HG02884 (cell line): ENCODE measurements at regions not wholly inside any gene's neighbourhood (a gene's known extent, or its start where the extent isn't known, plus 50 kb on each side); places are given as distances from the start of the nearest gene placed in this dataset.

ENCODE experiments used
- ATAC-seq: cut with Tn5 transposase; IDR thresholded peaks from one replicate; pipeline ENCODE4 v1.9.1; 2021; ENCODE audit warnings: mild to moderate bottlenecking, moderate library complexity; ENCODE audit not compliant: unreplicated experiment

DNA sequence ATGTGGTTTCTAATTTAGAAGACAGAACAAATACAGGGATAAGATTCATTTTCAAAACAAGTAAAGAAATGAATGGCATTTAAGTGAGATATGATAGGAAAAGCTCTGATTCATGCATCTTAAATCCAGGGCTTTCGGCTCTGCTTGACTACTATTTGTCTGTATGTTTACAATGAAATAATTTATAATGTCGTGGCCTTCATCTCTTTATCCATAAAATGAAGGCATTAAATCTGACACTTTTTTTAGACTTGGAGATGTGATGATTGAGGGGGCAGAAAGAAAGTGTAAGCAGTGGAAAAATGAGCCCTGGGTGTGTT is 115.7 kb upstream of the KIT start:
- ATAC-seq, result no peak

DNA sequence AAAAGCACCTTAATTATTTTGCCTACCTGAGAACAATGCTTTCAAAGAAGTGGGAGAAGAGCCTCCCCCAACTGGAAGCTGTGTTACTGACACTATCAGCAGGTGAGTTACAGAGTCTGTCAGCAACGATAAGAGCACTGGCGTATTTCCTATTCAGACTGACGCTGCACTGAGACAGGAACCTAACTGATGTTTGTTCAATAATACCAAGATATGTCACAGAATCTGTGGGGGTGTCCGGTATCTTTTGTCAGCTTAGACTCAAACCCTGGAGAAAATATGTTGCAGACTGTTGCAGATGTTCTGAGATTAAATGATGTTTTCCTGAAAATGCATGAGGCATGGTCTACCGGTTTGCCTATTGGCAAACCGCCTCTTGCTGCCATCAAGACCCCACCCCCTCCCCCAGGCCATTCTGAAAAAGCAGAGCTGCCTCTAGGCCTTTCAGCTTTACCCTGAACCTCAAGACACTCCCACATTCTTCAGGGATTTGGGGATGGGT is 115.2 kb upstream of the KIT start:
- no peak for ATAC-seq

DNA sequence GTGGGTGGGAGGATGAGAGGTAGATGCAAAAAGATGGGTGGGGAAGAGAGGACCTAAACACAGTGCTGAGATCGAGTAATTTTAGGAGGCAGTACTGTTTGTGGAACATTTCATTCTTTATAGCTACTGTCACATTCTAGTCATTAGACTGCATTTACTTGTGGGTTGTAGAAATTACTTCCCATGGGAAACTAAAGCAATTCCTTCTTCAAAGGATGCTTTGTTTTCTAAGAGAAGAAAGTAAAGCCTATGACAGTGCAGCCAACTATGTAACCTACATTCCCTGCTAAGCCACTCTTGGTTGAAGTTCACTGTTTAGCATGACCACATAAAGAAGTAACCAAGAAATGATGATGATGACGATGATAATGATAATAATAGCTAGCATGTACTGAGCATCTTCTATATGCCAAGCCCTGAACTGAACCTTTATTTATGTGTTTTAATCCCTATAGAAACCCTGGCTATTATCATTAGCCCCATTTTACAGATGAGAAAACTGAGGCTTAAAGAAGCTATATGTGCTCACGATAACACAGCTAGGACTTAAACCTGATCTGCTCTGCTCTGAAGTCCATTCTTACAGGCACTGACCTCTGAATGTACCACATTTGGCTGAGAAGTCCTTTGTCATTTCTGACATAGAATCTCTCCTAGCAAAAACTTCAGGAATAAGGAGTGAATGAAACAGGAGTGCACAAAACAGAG is 114.5 kb upstream of the KIT start:
- no peak for ATAC-seq

DNA sequence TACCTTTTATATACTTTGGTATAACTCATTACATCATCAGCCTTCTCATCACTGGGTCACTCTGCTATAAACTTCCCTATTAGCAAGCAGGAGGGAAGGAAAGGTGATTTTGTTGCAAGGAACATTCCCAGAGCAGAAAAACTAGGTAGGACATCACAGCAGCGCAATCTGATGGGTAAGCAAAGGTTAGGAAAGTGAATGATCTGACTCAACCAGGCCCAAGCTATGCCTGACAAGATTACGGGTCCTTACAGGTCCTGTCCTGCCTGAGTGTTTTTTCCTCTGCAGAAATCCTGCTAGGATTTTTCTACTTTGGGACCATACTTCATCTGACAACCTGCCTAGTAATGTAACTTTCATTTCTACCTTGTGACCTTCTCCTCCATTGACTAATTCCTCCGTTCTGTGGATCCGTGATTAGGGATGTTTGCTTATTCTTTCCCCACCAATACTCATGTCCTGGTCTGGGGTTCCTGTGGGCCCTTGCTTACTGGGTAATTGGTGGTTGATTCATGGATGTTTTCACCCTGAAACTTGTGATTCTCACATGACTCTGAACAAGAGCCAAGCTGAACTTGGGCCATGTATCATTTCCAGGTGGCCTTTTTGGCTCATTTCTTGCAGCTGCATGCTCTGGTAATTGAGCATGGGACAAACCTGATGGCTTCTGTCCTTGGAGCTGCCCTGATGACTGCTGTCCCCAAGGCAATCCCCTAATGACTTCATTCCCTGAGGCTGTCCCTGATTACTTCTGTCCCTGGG is 111.9 kb upstream of the KIT start:
- no peak for ATAC-seq

GRCh38 chr4:54547299-54548097 is 110.3 kb upstream of the KIT start:
- ATAC-seq, result peak; percentile 70

- ATAC-seq, result peak; percentile 53
Measured at GRCh38 chr4:54548098-54548620, 109.6 kb upstream of the KIT start.

DNA sequence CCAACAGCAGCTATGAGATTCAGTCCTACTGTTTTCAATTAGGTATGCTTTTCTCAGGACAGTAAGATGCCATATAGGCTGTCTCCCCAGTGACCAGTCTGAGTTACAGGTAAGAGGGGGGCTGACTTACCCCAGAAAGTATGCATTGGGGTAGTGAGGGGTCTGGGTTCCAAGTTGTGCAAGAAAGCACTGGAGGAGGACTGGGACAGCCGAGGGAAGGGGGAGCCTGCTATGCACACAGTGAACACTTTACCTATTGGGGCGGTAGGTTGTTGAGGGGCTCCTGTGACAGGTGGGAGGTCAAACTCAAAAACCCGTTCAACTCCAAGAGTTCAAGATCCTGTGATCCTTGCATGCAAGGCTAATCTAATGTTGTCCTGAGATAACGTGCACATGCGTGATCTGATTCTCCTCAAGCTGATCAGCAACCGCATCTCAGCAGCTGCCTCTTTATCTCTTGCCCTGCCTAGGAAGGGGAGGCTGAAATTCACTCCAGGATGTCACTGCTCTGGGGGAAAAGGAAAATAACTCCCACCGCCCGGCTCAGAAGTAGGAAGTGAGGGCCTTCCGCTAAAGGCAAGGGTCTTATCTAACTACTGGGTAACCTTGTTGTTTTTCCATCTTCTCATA is 108.8 kb upstream of the KIT start:
- ATAC-seq, result no peak

- no peak for ATAC-seq
Measured at GRCh38 chr4:54550395-54551171, 107.2 kb upstream of the KIT start.

- no peak for ATAC-seq
Measured at GRCh38 chr4:54553001-54553400, 104.8 kb upstream of the KIT start.

GRCh38 chr4:54554339-54554990 is 103.3 kb upstream of the KIT start:
- ATAC-seq, result no peak

DNA sequence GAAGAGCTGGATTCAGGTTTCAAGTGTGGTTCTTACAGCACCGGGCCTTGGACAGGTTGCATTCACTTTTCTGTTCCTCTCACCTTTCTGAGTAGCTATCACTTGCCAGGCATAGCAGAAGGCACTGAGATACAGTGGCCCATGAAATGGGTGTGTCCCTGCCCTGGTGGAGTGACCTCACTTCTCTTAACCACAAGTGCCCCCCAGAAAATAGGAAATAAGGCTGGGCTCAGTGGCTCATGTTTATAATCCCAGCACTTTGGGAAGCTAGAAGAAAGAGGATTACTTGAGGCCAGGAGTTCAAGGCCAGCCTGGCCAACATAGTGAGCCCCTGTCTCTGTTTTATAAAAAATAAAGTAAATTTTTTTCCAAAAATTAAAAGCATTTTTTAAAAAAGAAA is 101.7 kb upstream of the KIT start:
- no peak for ATAC-seq

DNA sequence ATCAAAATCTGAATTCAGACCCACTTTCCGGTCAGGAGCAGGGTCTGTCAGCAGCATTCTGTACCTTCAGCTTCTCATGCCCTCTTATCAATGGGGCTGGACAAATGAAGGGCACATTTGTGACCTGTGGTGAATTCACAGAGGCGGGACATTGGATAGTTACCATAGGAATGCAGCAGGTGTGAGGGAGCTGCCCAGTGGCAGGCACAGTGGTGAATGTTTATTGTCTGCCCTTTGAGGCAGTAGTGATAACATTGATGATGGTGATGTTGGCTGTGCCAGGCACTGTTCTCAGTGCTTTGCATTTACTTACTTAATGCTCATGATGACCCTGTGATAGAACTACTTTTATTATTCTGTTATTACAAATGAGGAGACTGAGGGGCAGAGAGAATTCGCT is 101.2 kb upstream of the KIT start:
- ATAC-seq, result no peak

- no peak for ATAC-seq
Measured at GRCh38 chr4:54558889-54559677, 98.7 kb upstream of the KIT start.

DNA sequence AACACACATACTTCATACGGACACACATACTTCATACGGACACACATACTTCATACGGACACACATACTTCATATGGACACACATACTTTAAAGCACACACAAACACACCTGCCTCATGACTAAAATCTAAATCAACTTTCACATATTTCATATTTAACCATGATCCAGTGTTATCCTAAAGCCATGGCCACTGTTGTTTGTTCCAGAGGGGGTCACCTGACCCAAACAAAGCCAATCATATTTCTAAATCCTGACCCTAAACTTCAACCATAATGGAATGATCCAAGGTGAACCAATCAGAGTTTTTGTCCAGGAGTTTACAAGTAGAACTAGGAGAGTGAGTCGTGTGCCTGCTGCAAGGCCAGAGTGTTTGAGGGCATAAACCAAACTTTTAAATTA is 97.2 kb upstream of the KIT start:
- ATAC-seq, result no peak

GRCh38 chr4:54561940-54562339 is 95.8 kb upstream of the KIT start:
- no peak for ATAC-seq

GRCh38 chr4:54566608-54567007 is 91.1 kb upstream of the KIT start:
- no peak for ATAC-seq

- no peak for ATAC-seq
Measured at GRCh38 chr4:54567327-54567726, 90.4 kb upstream of the KIT start.

DNA sequence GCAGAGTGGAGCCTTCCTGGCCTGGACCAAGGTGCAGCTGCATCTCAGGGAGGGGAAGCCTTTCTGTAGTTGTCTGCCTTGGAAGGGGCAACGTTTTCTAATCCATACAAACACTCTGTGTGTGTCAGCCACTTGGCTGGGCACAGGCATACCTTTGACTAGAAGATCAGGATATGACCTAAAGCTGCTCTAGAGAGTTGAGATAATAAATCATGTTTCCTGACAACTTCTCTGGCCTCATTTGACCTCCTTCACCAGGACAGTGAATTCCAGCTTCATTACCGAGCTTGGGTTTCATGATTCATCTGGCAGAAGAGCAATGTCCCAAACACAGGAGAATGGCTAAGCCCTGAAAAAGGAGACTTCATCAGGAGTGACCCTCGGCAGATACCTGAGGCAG is 89.6 kb upstream of the KIT start:
- no peak for ATAC-seq

GRCh38 chr4:54570822-54571221 is 86.9 kb upstream of the KIT start:
- ATAC-seq, result no peak
